ENCODE measurements at regions not wholly inside any gene's neighbourhood (a gene's known extent, or its start where the extent isn't known, plus 50 kb on each side); places are given as distances from the start of the nearest gene placed in this dataset.

DNA sequence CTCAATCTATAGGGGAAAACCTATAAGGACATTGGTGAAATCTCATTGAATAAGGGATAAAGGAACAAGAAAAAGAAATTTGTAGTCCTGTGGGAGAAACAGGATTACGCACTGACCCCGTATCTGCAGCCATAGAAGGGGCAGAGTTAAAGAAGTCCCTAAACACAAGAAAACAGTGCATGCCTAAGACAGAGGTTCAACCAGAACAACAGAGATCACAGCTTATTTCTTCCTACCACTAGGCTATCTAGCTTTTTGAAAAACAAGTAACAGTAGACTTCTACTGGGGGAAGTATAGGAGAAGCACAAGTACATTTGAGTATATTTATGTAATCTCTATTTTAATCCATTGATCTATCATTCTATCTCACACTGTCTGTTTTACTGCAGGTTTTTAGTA lies 485.2 kb upstream of the REG3G start:
- DNase-seq (ENCODE audit: low read depth, low spot score), result no peak
- TF ChIP-seq, protein P1, sequence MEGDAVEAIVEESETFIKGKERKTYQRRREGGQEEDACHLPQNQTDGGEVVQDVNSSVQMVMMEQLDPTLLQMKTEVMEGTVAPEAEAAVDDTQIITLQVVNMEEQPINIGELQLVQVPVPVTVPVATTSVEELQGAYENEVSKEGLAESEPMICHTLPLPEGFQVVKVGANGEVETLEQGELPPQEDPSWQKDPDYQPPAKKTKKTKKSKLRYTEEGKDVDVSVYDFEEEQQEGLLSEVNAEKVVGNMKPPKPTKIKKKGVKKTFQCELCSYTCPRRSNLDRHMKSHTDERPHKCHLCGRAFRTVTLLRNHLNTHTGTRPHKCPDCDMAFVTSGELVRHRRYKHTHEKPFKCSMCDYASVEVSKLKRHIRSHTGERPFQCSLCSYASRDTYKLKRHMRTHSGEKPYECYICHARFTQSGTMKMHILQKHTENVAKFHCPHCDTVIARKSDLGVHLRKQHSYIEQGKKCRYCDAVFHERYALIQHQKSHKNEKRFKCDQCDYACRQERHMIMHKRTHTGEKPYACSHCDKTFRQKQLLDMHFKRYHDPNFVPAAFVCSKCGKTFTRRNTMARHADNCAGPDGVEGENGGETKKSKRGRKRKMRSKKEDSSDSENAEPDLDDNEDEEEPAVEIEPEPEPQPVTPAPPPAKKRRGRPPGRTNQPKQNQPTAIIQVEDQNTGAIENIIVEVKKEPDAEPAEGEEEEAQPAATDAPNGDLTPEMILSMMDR (conservative IDR thresholded peaks at IDR 0.05), result no peak
- Mint-ChIP-seq H3K4me3 (no peak overlapping the region), H3K9me3 (peaks cover 6% of the 10 kb centered on the region), H3K4me1 (no peaks in the 10 kb centered on the region), H3K27ac (ENCODE audit: unreplicated experiment) (no peak overlapping the region), H3K36me3 (ENCODE audit: low read depth) (peaks cover 3% of the 10 kb centered on the region), H3K27me3 (ENCODE audit: low read depth) (no peaks in the 10 kb centered on the region)

DNA sequence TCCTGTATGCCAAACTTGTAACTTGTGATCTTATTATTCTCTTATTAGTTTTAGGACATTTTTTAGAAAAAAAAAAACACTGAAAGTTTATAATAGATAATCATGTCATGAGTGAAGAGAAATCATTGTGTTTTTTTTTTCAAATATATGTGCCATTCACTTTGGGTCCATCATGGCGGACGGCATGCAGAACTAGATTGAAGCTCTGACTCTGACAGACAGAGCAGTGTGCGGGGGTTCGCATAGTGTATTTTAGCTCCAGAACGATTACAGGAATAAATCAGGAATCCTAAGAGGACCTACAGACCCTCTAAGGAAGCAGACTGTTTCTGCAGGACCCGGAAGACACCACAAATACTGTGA lies 484.4 kb upstream of the REG3G start:
- Mint-ChIP-seq H3K4me1 (no peaks in the 10 kb centered on the region), H3K27ac (ENCODE audit: unreplicated experiment) (no peak overlapping the region), H3K36me3 (ENCODE audit: low read depth) (peaks cover 3% of the 10 kb centered on the region), H3K4me3 (no peak overlapping the region), H3K27me3 (ENCODE audit: low read depth) (no peaks in the 10 kb centered on the region), H3K9me3 (peaks cover 6% of the 10 kb centered on the region)
- no peak for DNase-seq (ENCODE audit: low read depth, low spot score)
- TF ChIP-seq, protein P1 (conservative IDR thresholded peaks at IDR 0.05), result no peak

DNA sequence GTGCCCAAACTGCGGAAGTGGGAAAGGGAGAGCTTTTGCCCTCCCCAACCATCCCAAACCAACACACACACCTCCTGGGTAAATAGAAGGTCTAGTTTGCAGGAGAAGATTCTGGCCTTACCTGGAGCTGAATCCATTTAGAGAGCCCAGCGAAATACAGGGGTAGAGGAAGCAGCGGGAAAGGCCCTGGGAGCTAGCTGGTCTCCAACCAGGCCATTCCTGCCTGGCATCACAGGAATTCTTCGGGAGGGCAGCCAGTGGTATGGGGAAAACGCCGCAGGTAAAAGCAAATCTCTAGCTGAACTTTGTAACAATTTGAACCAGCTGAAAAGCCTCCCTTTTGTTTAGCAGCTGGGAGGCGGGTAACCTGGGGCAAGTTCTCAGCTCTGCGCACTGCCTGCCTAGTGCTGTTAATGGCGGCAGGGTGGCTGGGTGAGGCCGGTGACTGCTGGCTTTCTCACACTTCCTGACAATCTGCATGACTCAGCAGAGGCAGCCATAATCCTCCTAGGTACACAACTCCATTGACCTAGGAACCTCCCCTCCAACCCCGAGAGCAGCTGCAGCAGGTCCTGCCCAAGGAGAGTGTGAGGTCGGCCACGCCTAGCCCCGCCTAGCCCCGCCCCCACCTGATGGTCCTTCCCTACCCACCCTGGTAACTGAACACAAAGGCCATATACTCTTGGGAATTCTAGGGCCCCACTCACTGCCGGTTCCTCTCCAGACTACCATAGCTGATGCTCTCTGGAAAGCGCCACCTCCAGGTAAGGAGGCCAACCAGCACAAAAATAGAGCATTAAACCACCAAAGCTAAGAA lies 483.8 kb upstream of the REG3G start:
- no peak overlapping the region for H3K27ac Mint-ChIP-seq (ENCODE audit: unreplicated experiment)
- H3K4me1 Mint-ChIP-seq, result no peaks in the 10 kb centered on the region
- H3K4me3 Mint-ChIP-seq, result no peak overlapping the region
- H3K36me3 Mint-ChIP-seq (ENCODE audit: low read depth), result peaks cover 3% of the 10 kb centered on the region
- H3K27me3 Mint-ChIP-seq (ENCODE audit: low read depth), result no peaks in the 10 kb centered on the region
- peaks cover 6% of the 10 kb centered on the region for H3K9me3 Mint-ChIP-seq
- TF ChIP-seq, protein P1 (conservative IDR thresholded peaks at IDR 0.05), result no peak
- DNase-seq (ENCODE audit: low read depth, low spot score), result no peak

DNA sequence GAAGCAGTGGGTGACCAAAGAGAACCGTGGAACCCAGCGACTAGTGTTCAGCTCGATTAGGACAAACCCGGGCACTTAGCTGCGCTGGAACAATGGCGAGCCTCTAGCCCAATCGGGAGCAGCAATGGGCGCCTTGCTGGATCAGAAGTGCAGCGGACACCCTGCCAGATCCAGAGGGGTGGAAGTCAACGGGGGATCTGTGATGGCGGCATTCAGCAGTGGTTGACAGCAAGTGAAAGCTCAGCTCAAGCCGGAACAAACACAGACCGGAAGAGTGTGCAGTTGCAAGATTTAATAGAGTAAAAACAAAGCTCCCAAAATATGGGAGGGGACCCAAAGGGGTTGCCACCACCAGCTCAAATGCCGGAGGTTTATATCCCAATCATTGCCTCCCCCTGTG lies 478.7 kb upstream of the REG3G start:
- Mint-ChIP-seq H3K36me3 (ENCODE audit: low read depth) (peaks cover 3% of the 10 kb centered on the region), H3K4me1 (no peaks in the 10 kb centered on the region), H3K27ac (ENCODE audit: unreplicated experiment) (no peak overlapping the region), H3K4me3 (no peak overlapping the region), H3K9me3 (peaks cover 2% of the 10 kb centered on the region), H3K27me3 (ENCODE audit: low read depth) (no peaks in the 10 kb centered on the region)
- TF ChIP-seq, protein P1 (conservative IDR thresholded peaks at IDR 0.05), result no peak
- no peak for DNase-seq (ENCODE audit: low read depth, low spot score)

DNA sequence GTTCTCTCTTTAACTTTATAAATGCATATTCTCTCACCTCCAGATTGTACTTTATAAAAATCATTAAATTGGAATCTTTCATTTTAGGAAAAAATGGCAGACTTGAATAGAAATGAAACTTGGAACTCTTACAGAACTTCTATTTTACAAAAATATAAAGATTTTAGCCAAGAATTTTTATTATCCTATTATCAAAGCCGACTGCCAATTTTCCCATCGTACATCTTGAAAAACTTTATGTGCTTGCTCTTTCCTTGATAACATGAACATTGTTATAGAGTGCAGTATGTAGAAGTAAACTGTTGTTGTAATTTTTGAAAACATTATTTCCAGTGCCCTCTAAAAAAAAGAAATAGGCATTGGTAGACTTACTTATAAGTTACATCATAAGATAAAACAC lies 475.7 kb upstream of the REG3G start:
- no peaks in the 10 kb centered on the region for H3K4me1 Mint-ChIP-seq
- TF ChIP-seq, protein P1 (conservative IDR thresholded peaks at IDR 0.05), result no peak
- H3K36me3 Mint-ChIP-seq (ENCODE audit: low read depth), result no peaks in the 10 kb centered on the region
- no peak for DNase-seq (ENCODE audit: low read depth, low spot score)
- H3K4me3 Mint-ChIP-seq, result no peak overlapping the region
- H3K9me3 Mint-ChIP-seq, result no peaks in the 10 kb centered on the region
- H3K27ac Mint-ChIP-seq (ENCODE audit: unreplicated experiment), result no peak overlapping the region
- no peaks in the 10 kb centered on the region for H3K27me3 Mint-ChIP-seq (ENCODE audit: low read depth)

All from neural crest cell (in vitro differentiated cells).